Germinal center (tissue), 1 donor: ENCODE measurements at regions not wholly inside any gene's neighbourhood (a gene's known extent, or its start where the extent isn't known, plus 50 kb on each side); places are given as distances from the start of the nearest gene placed in this dataset.
A peak's percentile ranks its signal among the peaks of the same experiment; 100 is the strongest.

Experiments used
- DNase-seq: peaks from one replicate; pipeline ENCODE4 v3.0.0; 2012; ENCODE audit warnings: mixed read lengths, low spot score

DNA sequence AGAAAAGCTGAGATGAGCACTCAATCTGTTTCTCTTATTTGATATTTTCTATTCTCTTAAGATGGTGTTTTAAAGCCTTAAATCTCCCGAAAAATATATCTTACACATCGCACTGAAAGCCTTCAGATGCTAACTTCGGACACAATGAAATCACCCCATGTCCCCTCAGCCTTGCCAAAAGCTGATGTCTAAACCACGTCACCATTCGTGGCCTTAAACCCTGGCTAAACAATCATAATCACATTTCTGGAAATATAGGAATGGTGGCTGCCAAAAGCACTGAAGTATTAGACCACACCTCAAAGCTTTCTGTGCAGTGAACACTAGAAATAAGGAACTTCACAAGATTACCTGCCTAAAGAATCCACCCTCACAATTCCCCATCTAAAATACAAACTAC lies 402.7 kb downstream of the SOX9 start:
- DNase-seq = no peak

- no peak for DNase-seq
Observed at GRCh38 chr17:72525225-72526015, 404.6 kb downstream of the SOX9 start.

DNA sequence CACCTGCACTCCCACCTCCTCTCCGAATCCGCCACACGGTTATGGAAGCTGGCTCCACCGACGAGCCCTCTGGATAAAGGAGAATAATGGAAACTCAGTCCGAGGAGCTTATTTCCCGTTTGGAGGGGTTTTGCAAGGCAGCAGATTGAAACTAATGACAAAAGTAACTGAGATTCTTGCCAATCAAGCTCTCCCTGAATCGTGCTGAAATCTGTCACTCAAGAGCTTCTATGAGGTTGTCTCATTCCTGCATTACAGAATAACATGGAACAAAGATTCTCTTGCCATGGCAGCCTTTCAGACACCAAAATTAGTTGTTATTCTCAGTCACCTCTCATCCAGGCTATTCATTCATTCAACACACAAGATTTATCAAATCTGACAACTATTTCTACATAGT lies 405.9 kb downstream of the SOX9 start:
- DNase-seq = no peak

- no peak for DNase-seq
Observed at GRCh38 chr17:72527789-72528188, 407.0 kb downstream of the SOX9 start.

DNA sequence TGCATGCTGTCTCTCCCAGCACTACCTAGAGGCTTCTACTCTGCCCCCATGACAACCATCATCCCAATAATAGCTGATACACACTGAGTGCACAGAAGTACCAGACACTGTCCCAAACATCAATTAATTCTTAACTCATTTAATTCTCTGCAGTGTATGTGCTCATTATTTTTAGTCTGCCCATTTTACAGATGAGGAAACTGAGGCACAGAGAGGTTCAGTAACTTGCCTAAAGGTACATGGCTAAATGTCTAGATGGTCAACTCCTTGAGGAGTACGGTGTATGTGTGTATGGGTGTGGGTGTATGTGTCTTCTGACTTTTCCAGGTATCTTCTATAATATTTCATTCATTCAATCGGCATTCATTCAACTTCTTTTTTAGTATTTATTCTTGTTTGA lies 407.9 kb downstream of the SOX9 start:
- DNase-seq = no peak

- DNase-seq = no peak
Observed at GRCh38 chr17:72529386-72529785, 408.6 kb downstream of the SOX9 start.

DNA sequence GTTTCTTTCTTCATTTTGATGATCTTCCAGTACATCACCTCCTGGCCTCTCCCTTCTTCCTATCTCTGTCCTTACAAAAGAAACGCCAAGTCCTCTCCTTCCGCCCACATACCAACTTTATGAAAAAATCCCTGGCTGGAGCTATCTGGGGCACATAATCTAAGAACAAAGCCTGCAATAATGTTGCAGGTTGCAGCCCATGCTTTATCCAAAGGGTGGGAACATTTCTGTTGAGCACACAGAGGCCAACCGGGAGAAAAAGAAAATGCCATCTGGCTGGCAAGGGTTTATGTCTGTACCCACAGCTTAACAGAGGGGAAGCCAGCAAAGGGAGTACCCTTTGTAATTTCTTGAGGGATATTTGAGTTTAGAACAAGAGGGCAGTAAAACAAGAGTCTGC lies 409.6 kb downstream of the SOX9 start:
- no peak for DNase-seq

- DNase-seq = no peak
Observed at GRCh38 chr17:72531729-72532128, 410.9 kb downstream of the SOX9 start.

DNA sequence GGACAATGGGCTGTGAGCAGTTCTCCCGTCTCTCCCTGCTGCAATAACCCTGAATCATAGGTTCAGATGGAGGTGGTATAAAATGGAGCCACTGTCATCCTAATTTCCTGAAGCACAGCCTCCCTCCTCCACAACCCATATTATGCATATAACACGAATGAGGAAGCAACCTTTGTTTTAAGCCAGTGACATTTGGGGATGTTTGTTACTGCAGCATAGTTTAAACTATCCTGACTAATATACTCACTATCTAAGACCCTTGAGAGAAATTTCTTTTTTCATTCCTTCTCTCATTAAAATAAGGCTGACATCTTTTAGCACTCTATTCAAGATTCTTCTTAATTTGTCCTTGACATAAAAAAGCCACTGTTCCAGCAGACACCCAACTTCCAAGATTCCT lies 413.4 kb downstream of the SOX9 start:
- no peak for DNase-seq

DNA sequence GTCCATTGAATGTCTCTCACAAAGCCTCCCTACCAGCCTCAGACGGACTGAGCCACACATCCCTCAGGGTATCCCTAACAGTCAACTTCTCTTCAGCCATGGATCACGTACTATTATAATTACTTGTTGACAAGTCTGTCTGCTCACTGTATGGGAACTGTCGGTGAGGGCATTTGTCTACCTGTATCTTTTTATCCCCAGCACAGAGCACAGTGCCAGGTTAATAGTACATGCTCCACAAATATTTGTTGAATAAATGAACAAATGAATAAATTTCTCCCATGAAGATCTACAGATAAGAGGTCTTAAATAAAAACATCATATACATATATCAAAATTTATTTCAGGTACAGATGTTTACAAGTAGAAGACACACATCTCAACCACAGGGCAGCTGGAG lies 414.0 kb downstream of the SOX9 start:
- DNase-seq = no peak

DNA sequence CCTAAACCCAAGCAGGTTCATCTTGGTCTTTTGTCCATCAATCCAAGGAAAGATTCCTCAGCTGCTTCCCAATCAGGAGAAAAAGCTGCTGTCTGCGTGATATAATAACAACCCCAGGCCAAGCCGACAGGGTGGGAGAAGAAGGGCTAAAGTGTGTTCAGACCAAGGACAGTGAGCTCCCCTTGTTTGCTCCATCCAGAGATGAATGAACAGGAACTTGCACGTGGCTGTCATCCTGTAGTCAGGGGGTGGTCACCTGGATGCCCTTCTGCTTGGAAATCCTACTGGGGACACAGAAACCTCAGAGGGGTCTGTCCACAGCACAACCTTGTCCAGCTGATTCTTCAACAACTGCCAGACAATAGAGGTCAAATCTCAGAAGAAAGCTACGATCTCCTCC lies 414.5 kb downstream of the SOX9 start:
- DNase-seq = no peak

GRCh38 chr17:72535779-72536178 lies 415.0 kb downstream of the SOX9 start:
- no peak for DNase-seq

DNA sequence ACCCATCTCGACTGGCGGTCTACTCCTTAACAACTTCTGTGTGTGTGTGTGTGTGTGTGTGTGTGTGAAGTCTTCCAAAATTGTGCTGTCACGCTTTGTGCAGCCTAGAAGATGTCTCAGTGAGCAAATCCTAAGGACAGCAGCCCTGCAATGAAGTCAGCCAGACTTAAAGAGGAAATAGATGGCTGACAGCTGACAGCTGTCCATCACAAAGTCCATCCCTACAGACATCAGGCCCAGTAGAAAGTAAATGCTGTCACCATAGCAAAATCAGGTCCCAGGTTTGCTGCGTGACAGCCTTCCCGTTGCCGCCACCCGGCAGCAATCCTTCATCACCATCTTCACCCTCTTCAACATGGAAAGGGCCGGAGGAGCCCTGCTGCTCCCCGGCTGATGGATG lies 416.0 kb downstream of the SOX9 start:
- DNase-seq = no peak

- no peak for DNase-seq
Observed at GRCh38 chr17:72538443-72538842, 417.6 kb downstream of the SOX9 start.

- no peak for DNase-seq
Observed at GRCh38 chr17:72538901-72539352, 418.1 kb downstream of the SOX9 start.

- peak; percentile 75 for DNase-seq
Observed at GRCh38 chr17:72539981-72540897, 419.4 kb downstream of the SOX9 start.

- no peak for DNase-seq
Observed at GRCh38 chr17:72542317-72542716, 421.5 kb downstream of the SOX9 start.

DNA sequence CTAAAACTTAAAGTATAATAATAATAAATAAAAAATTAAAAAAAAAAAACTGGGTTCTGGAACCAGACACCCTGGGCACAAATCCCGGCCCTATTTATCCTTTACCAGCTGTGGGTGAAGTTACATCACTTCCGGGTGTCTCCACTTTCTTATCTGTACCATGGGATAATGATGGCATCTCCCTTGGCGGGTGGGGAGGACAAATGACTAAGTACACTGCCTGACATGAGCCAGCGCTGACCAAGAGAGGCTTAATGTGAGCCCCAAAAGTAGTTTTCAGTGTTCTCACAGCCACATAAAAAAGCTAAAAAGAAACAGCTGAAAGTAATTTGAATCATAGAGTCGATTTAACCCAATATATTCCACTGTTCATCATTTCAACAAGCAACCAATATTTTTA lies 424.9 kb downstream of the SOX9 start:
- no peak for DNase-seq

DNA sequence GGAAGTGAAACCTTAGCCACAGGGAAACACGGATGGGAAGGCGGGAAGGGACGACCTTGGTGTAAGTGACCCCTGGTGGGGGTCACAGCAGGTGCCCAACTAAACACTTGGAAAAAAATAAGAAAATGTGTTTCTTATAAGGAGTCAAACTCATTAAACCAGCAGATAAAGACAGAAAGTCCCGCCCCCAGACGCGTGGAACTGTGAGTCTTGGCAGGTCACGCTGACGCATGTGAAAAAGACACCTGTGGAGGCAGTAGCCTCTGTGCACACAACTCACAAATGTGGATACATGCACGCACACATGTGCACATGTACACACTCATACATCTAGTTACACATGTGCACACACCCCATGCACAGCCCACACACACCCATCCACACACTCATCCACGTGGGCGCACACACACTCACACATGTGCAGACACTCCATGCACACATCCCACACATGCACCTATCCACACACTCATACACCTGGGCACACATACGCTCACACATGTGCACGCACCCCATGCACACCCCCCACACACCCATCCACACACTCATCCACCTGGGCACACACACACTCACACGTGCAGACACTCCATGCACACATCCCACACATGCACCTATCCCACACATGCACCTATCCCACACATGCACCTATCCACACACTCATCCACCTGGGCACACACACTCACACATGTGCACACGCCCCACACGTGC lies 432.4 kb downstream of the SOX9 start:
- no peak for DNase-seq

GRCh38 chr17:72554508-72554907 lies 433.7 kb downstream of the SOX9 start:
- DNase-seq = no peak

- DNase-seq = no peak
Observed at GRCh38 chr17:72555052-72555451, 434.2 kb downstream of the SOX9 start.
